Brain pericyte (primary cell): ENCODE measurements at regions not wholly inside any gene's neighbourhood (a gene's known extent, or its start where the extent isn't known, plus 50 kb on each side); places are given as distances from the start of the nearest gene placed in this dataset.

Experiments used
- DNase-seq: peaks from one replicate; pipeline ENCODE4 v3.0.0-alpha.2; 2012; ENCODE audit warnings: low read depth, low spot score

GRCh38 chr2:71793926-71794325, 340.6 kb downstream of the DYSF start:
- no peak for DNase-seq

GRCh38 chr2:71792926-71793761, 339.8 kb downstream of the DYSF start:
- DNase-seq, result no peak

GRCh38 chr2:71791501-71792135, 338.3 kb downstream of the DYSF start:
- no peak for DNase-seq

- no peak for DNase-seq
Observed at GRCh38 chr2:71791061-71791450, 337.7 kb downstream of the DYSF start.

- DNase-seq, result no peak
Observed at GRCh38 chr2:71790226-71791060, 337.1 kb downstream of the DYSF start.

- DNase-seq, result no peak
Observed at GRCh38 chr2:71789556-71790204, 336.3 kb downstream of the DYSF start.

GRCh38 chr2:71788601-71789240, 335.4 kb downstream of the DYSF start:
- DNase-seq, result no peak

GRCh38 chr2:71788186-71788525, 334.8 kb downstream of the DYSF start:
- no peak for DNase-seq

- DNase-seq, result no peak
Observed at GRCh38 chr2:71787476-71788185, 334.3 kb downstream of the DYSF start.

GRCh38 chr2:71787108-71787415, 333.7 kb downstream of the DYSF start:
- DNase-seq, result no peak

- no peak for DNase-seq
Observed at GRCh38 chr2:71786291-71787107, 333.1 kb downstream of the DYSF start.

GRCh38 chr2:71785516-71785981, 332.2 kb downstream of the DYSF start:
- DNase-seq, result no peak

GRCh38 chr2:71784734-71785511, 331.6 kb downstream of the DYSF start:
- no peak for DNase-seq

- no peak for DNase-seq
Observed at GRCh38 chr2:71783815-71784214, 330.5 kb downstream of the DYSF start.

- no peak for DNase-seq
Observed at GRCh38 chr2:71783215-71783614, 329.9 kb downstream of the DYSF start.

- no peak for DNase-seq
Observed at GRCh38 chr2:71782323-71782722, 329.0 kb downstream of the DYSF start.

- no peak for DNase-seq
Observed at GRCh38 chr2:71781695-71782228, 328.4 kb downstream of the DYSF start.

GRCh38 chr2:71780162-71780561, 326.8 kb downstream of the DYSF start:
- no peak for DNase-seq

GRCh38 chr2:71779774-71780105, 326.4 kb downstream of the DYSF start:
- DNase-seq, result no peak
